Fibroblast of gingiva (primary cell): ENCODE measurements at regions not wholly inside any gene's neighbourhood (a gene's known extent, or its start where the extent isn't known, plus 50 kb on each side); places are given as distances from the start of the nearest gene placed in this dataset.

ENCODE experiments used
- DNase-seq: peaks from one replicate; pipeline ENCODE4 v3.0.0-alpha.2; 2011; ENCODE audit warnings: low read depth

- DNase-seq, result no peak
These were observed 618.3 kb upstream of the SETBP1 start for GRCh38 chr18:44062345-44062744.

- no peak for DNase-seq
These were observed 615.5 kb upstream of the SETBP1 start for GRCh38 chr18:44065206-44065605.

- DNase-seq, result no peak
These were observed 614.1 kb upstream of the SETBP1 start for GRCh38 chr18:44066541-44066940.

GRCh38 chr18:44067186-44067585 lies 613.5 kb upstream of the SETBP1 start:
- DNase-seq, result no peak

GRCh38 chr18:44075038-44075437 lies 605.6 kb upstream of the SETBP1 start:
- DNase-seq, result no peak

GRCh38 chr18:44079606-44080005 lies 601.1 kb upstream of the SETBP1 start:
- DNase-seq, result peak; percentile 53

- DNase-seq, result no peak
These were observed 600.6 kb upstream of the SETBP1 start for GRCh38 chr18:44080054-44080453.

- no peak for DNase-seq
These were observed 591.0 kb upstream of the SETBP1 start for GRCh38 chr18:44089732-44090131.

GRCh38 chr18:44090453-44090852 lies 590.2 kb upstream of the SETBP1 start:
- DNase-seq, result no peak

GRCh38 chr18:44093253-44093652 lies 587.4 kb upstream of the SETBP1 start:
- DNase-seq, result peak; percentile 35

GRCh38 chr18:44096016-44096415 lies 584.7 kb upstream of the SETBP1 start:
- DNase-seq, result no peak

- peak; percentile 43 for DNase-seq
These were observed 582.1 kb upstream of the SETBP1 start for GRCh38 chr18:44098551-44099098.

- DNase-seq, result no peak
These were observed 573.5 kb upstream of the SETBP1 start for GRCh38 chr18:44107187-44107586.

GRCh38 chr18:44111337-44111736 lies 569.4 kb upstream of the SETBP1 start:
- DNase-seq, result no peak

GRCh38 chr18:44117821-44118220 lies 562.9 kb upstream of the SETBP1 start:
- no peak for DNase-seq

- no peak for DNase-seq
These were observed 561.1 kb upstream of the SETBP1 start for GRCh38 chr18:44119607-44120006.

- no peak for DNase-seq
These were observed 556.9 kb upstream of the SETBP1 start for GRCh38 chr18:44123743-44124142.

GRCh38 chr18:44125446-44125845 lies 555.2 kb upstream of the SETBP1 start:
- DNase-seq, result no peak

- no peak for DNase-seq
These were observed 554.1 kb upstream of the SETBP1 start for GRCh38 chr18:44126598-44126997.

- no peak for DNase-seq
These were observed 552.3 kb upstream of the SETBP1 start for GRCh38 chr18:44128365-44128764.

- peak; percentile 44 for DNase-seq
These were observed 550.2 kb upstream of the SETBP1 start for GRCh38 chr18:44130376-44130942.

- no peak for DNase-seq
These were observed 547.2 kb upstream of the SETBP1 start for GRCh38 chr18:44133483-44133882.

GRCh38 chr18:44134447-44134846 lies 546.2 kb upstream of the SETBP1 start:
- DNase-seq, result no peak

- DNase-seq, result no peak
These were observed 544.9 kb upstream of the SETBP1 start for GRCh38 chr18:44135741-44136140.
